Left lung (tissue), 4 donors: ENCODE measurements at regions not wholly inside any gene's neighbourhood (a gene's known extent, or its start where the extent isn't known, plus 50 kb on each side); places are given as distances from the start of the nearest gene placed in this dataset.

Experiments
- ATAC-seq: fragments of 200-7000 bp; cut with Tn5 transposase; one replicate; pipeline ENCODE4 v1.9.1; 2020; ENCODE audit warnings: moderate library complexity
- DNase-seq, 4 donors: peaks; one replicate each; pipeline ENCODE4 v3.0.0-alpha.2; 2013 to 2020
- H3K27ac ChIP-seq, 2 donors: fragments of 200-600 bp; sonication (generic) in 1 of 2; one replicate each; pipeline versions ENCODE4 v1.5.0 to v1.8.0; 2020 to 2021
- H3K27me3 ChIP-seq, 2 donors: fragments of 200-600 bp; sonication (generic) in 1 of 2; one replicate each; pipeline versions ENCODE4 v1.5.0 to v1.8.0; 2020 to 2021
- H3K36me3 ChIP-seq, 2 donors: fragments of 200-600 bp; sonication (generic) in 1 of 2; one replicate each; pipeline versions ENCODE4 v1.5.0 to v1.8.0; 2020 to 2021
- H3K4me1 ChIP-seq, 2 donors: fragments of 200-600 bp; one replicate each; pipeline ENCODE4 v1.8.0; 2021
- H3K4me3 ChIP-seq, 2 donors: fragments of 200-600 bp; sonication (generic) in 1 of 2; one replicate each; pipeline versions ENCODE4 v1.5.0 to v1.8.0; 2020 to 2021; ENCODE audit warnings: mild to moderate bottlenecking in 1 of 2
- H3K9me3 ChIP-seq, 2 donors: fragments of 200-600 bp; sonication (generic) in 1 of 2; one replicate each; pipeline versions ENCODE4 v1.5.0 to v1.8.0; 2020 to 2021
- CTCF ChIP-seq, 2 donors: fragments of 200-600 bp; sonication (generic) in 1 of 2; IDR thresholded peaks; one replicate each; pipeline versions ENCODE4 v1.5.0 to v1.8.0; 2021; ENCODE audit warnings: antibody characterized with exemption in 2 of 2
- intact Hi-C, 2 donors: fragments of 100-400 bp; cut with DNase I; formaldehyde crosslinking; loops; one replicate each; pipeline versions ENCODE4 v1.11.2 to v1.14.2; 2022
- donor health status: DM: no; HTN: yes; CAD: no.
- donor health status: DM: no; HTN: no; CAD: no.

DNA sequence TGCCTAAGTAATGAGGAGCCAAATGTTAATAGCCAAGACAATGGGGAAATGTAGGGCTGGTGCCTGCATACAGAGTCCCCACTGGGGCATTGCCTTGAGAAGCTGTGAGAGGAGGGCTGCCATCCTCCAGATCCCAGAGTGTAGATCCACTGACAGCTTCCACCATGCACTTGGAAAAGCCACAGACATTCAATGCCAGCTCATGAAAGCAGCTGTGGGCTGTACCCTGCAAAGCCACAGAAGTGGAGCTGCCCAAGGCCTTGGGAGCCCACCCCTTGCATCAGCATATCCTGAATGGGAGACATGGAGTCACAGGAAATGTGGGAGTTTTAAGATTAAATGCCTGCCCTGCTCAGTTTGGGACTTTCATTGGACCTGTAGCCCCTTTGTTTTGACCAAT, 244.7 kb downstream of the BTG1 start:
- ATAC-seq: no peak
- Histone ChIP-seq H3K4me1 (no peaks in the 10 kb centered on the region), H3K4me3 (no peak overlapping the region), H3K9me3 (peaks cover 0 to 3% of the 10 kb centered on the region in 2 donors), H3K27ac (no peak overlapping the region), H3K36me3 (no peaks in the 10 kb centered on the region), H3K27me3 (no peaks in the 10 kb centered on the region)
- intact Hi-C loops: no loop called here
- TF ChIP-seq CTCF (IDR thresholded peaks at IDR 0.05): no peak
- DNase-seq: no peak

DNA sequence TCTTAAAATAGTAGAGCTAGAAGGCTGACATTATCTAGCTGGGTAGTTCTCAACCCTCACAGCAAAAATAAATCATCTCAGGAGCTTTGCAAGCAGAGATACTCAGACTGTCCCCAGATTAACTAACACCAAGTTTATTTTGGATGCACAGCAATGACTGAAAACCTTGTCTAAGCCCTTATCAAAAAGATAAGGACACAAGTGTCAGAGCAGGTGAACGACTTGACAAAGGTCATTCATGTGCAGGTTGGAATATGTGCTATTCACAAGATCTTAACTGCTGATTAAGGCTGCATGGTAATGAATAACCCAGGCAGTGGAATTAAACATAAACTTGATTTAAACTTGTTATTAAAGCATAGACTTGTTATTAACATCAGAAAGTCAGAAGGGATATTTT, 246.6 kb downstream of the BTG1 start:
- no peaks in the 10 kb centered on the region for H3K27me3 ChIP-seq
- TF ChIP-seq CTCF (IDR thresholded peaks at IDR 0.05): no peak
- no peak overlapping the region for H3K27ac ChIP-seq
- DNase-seq (no peak), ATAC-seq (no peak)
- no peak overlapping the region for H3K4me3 ChIP-seq
- intact Hi-C loops: no loop called here
- H3K9me3 ChIP-seq: peaks cover 0 to 3% of the 10 kb centered on the region in 2 donors
- no peaks in the 10 kb centered on the region for H3K4me1 ChIP-seq
- H3K36me3 ChIP-seq: no peaks in the 10 kb centered on the region

DNA sequence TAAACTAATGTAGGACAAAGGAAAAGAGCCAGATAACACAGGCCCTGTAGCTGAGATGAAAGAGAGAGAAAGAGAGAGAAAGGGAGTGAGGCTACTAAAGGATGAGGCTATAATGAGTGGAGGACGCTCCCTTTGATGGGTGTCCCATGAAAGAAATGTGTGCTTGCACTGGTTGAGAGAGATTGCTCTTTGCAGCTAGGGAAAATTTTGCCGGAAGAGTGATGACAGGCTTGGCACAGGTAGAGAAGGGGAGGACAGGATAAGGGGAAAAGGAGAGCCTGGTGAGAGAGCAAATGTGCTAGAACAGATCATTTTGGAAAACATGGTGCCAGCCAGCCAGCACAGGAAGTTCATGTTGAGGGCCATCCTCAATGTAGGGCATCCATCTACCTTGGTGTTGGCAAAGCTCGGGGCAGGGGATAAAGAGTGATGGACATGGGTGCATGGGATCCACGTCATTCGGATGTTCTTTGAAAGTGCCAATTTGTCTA, 248.6 kb downstream of the BTG1 start:
- no peak for TF ChIP-seq CTCF (IDR thresholded peaks at IDR 0.05)
- H3K36me3 ChIP-seq: no peaks in the 10 kb centered on the region
- DNase-seq: no peak
- no peaks in the 10 kb centered on the region for H3K4me1 ChIP-seq
- no peaks in the 10 kb centered on the region for H3K27me3 ChIP-seq
- no peak overlapping the region for H3K27ac ChIP-seq
- ATAC-seq: no peak
- H3K4me3 ChIP-seq: no peak overlapping the region
- intact Hi-C loops: no loop called here
- H3K9me3 ChIP-seq: no peaks in the 10 kb centered on the region

- H3K36me3 ChIP-seq: no peaks in the 10 kb centered on the region
- ATAC-seq (no peak), DNase-seq (peak in 2 of 4 donors; percentile 53 to 74)
- intact Hi-C loops: no loop called here
- no peaks in the 10 kb centered on the region for H3K27me3 ChIP-seq
- no peak overlapping the region for H3K4me3 ChIP-seq
- no peak for TF ChIP-seq CTCF (IDR thresholded peaks at IDR 0.05)
- H3K4me1 ChIP-seq: no peaks in the 10 kb centered on the region
- no peak overlapping the region for H3K27ac ChIP-seq
- H3K9me3 ChIP-seq: no peaks in the 10 kb centered on the region
Observed at GRCh38 chr12:91896286-91897024, 249.2 kb downstream of the BTG1 start.

DNA sequence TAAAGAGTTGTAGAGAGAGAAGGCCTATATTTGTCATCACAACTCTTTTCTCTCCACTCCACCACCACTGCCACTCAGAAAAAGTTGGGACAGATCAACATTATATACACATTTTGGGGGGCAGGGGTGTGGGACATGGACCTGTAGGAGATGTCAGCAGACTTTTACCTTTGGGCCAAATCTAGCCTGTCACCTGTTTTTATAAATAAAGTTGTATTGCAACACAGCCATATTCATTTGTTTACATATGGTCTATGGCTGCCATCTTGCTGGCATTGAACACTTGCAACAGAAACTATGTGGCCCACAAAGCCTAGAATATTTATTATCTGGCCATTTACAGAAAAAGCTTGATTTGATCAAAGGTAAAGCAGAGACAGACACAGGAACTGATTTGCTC, 250.7 kb downstream of the BTG1 start:
- Histone ChIP-seq H3K4me3 (no peak overlapping the region), H3K27me3 (no peaks in the 10 kb centered on the region), H3K4me1 (no peaks in the 10 kb centered on the region), H3K27ac (no peak overlapping the region), H3K9me3 (no peaks in the 10 kb centered on the region), H3K36me3 (no peaks in the 10 kb centered on the region)
- DNase-seq (no peak), ATAC-seq (no peak)
- no peak for TF ChIP-seq CTCF (IDR thresholded peaks at IDR 0.05)
- intact Hi-C loops: no loop called here
